ENCODE measurements at regions not wholly inside any gene's neighbourhood (a gene's known extent, or its start where the extent isn't known, plus 50 kb on each side); places are given as distances from the start of the nearest gene placed in this dataset.

- Histone ChIP-seq H3K9ac (ENCODE audit: low read length in 2 of 2) (no peak overlapping the region), H3K4me3 (ENCODE audit: low read length in 2 of 2) (no peak overlapping the region), H3K27ac (ENCODE audit: low read length) (no peak overlapping the region), H3K36me3 (ENCODE audit: control insufficient read depth in 2 of 2, insufficient read depth in 2 of 2, low read length in 2 of 2) (no peaks in the 10 kb centered on the region), H3K4me1 (ENCODE audit: control insufficient read depth, insufficient read depth, low read length) (peaks cover 20% of the 10 kb centered on the region), H3K27me3 (ENCODE audit: control insufficient read depth in 1 of 2, insufficient read depth in 2 of 2, low read length in 2 of 2) (no peaks in the 10 kb centered on the region), H3K9me3 (ENCODE audit: control insufficient read depth in 2 of 2, low read length in 2 of 2) (no peaks in the 10 kb centered on the region)
Observed at GRCh38 chr11:19605520-19606371, 106.9 kb upstream of the NAV2 start.

- H3K9me3 ChIP-seq (ENCODE audit: control insufficient read depth in 2 of 2, low read length in 2 of 2) = no peaks in the 10 kb centered on the region
- H3K4me1 ChIP-seq (ENCODE audit: control insufficient read depth, insufficient read depth, low read length) = peaks cover 20% of the 10 kb centered on the region
- no peaks in the 10 kb centered on the region for H3K36me3 ChIP-seq (ENCODE audit: control insufficient read depth in 2 of 2, insufficient read depth in 2 of 2, low read length in 2 of 2)
- H3K27ac ChIP-seq (ENCODE audit: low read length) = no peak overlapping the region
- H3K27me3 ChIP-seq (ENCODE audit: control insufficient read depth in 1 of 2, insufficient read depth in 2 of 2, low read length in 2 of 2) = no peaks in the 10 kb centered on the region
- no peak overlapping the region for H3K9ac ChIP-seq (ENCODE audit: low read length in 2 of 2)
- H3K4me3 ChIP-seq (ENCODE audit: low read length in 2 of 2) = no peak overlapping the region
Observed at GRCh38 chr11:19604679-19605375, 107.8 kb upstream of the NAV2 start.

- no peak overlapping the region for H3K27ac ChIP-seq (ENCODE audit: low read length)
- no peak overlapping the region for H3K9ac ChIP-seq (ENCODE audit: low read length in 2 of 2)
- no peaks in the 10 kb centered on the region for H3K9me3 ChIP-seq (ENCODE audit: control insufficient read depth in 2 of 2, low read length in 2 of 2)
- H3K36me3 ChIP-seq (ENCODE audit: control insufficient read depth in 2 of 2, insufficient read depth in 2 of 2, low read length in 2 of 2) = no peaks in the 10 kb centered on the region
- no peaks in the 10 kb centered on the region for H3K27me3 ChIP-seq (ENCODE audit: control insufficient read depth in 1 of 2, insufficient read depth in 2 of 2, low read length in 2 of 2)
- peaks cover 20% of the 10 kb centered on the region for H3K4me1 ChIP-seq (ENCODE audit: control insufficient read depth, insufficient read depth, low read length)
- H3K4me3 ChIP-seq (ENCODE audit: low read length in 2 of 2) = no peak overlapping the region
Observed at GRCh38 chr11:19603771-19604170, 108.9 kb upstream of the NAV2 start.

GRCh38 chr11:19602891-19603290, 109.7 kb upstream of the NAV2 start:
- Histone ChIP-seq H3K4me3 (ENCODE audit: low read length in 2 of 2) (no peak overlapping the region), H3K9me3 (ENCODE audit: control insufficient read depth in 2 of 2, low read length in 2 of 2) (no peaks in the 10 kb centered on the region), H3K36me3 (ENCODE audit: control insufficient read depth in 2 of 2, insufficient read depth in 2 of 2, low read length in 2 of 2) (no peaks in the 10 kb centered on the region), H3K9ac (ENCODE audit: low read length in 2 of 2) (no peak overlapping the region), H3K27me3 (ENCODE audit: control insufficient read depth in 1 of 2, insufficient read depth in 2 of 2, low read length in 2 of 2) (no peaks in the 10 kb centered on the region), H3K4me1 (ENCODE audit: control insufficient read depth, insufficient read depth, low read length) (peaks cover 15% of the 10 kb centered on the region), H3K27ac (ENCODE audit: low read length) (no peak overlapping the region)

- H3K4me1 ChIP-seq (ENCODE audit: control insufficient read depth, insufficient read depth, low read length) = peaks cover 12% of the 10 kb centered on the region
- no peaks in the 10 kb centered on the region for H3K36me3 ChIP-seq (ENCODE audit: control insufficient read depth in 2 of 2, insufficient read depth in 2 of 2, low read length in 2 of 2)
- no peak overlapping the region for H3K4me3 ChIP-seq (ENCODE audit: low read length in 2 of 2)
- H3K27me3 ChIP-seq (ENCODE audit: control insufficient read depth in 1 of 2, insufficient read depth in 2 of 2, low read length in 2 of 2) = no peaks in the 10 kb centered on the region
- no peak overlapping the region for H3K9ac ChIP-seq (ENCODE audit: low read length in 2 of 2)
- H3K27ac ChIP-seq (ENCODE audit: low read length) = no peak overlapping the region
- no peaks in the 10 kb centered on the region for H3K9me3 ChIP-seq (ENCODE audit: control insufficient read depth in 2 of 2, low read length in 2 of 2)
Observed at GRCh38 chr11:19602406-19602805, 110.2 kb upstream of the NAV2 start.

- Histone ChIP-seq H3K27me3 (ENCODE audit: control insufficient read depth in 1 of 2, insufficient read depth in 2 of 2, low read length in 2 of 2) (no peaks in the 10 kb centered on the region), H3K27ac (ENCODE audit: low read length) (no peak overlapping the region), H3K36me3 (ENCODE audit: control insufficient read depth in 2 of 2, insufficient read depth in 2 of 2, low read length in 2 of 2) (no peaks in the 10 kb centered on the region), H3K9ac (ENCODE audit: low read length in 2 of 2) (no peak overlapping the region), H3K4me3 (ENCODE audit: low read length in 2 of 2) (no peak overlapping the region), H3K9me3 (ENCODE audit: control insufficient read depth in 2 of 2, low read length in 2 of 2) (no peaks in the 10 kb centered on the region), H3K4me1 (ENCODE audit: control insufficient read depth, insufficient read depth, low read length) (peaks cover 17% of the 10 kb centered on the region)
Observed at GRCh38 chr11:19601235-19601634, 111.4 kb upstream of the NAV2 start.

- no peak overlapping the region for H3K27ac ChIP-seq (ENCODE audit: low read length)
Observed at GRCh38 chr11:19599681-19600080, 113.0 kb upstream of the NAV2 start.

GRCh38 chr11:19598876-19599486, 113.7 kb upstream of the NAV2 start:
- Histone ChIP-seq H3K9ac (ENCODE audit: low read length in 2 of 2) (no peak overlapping the region), H3K4me1 (ENCODE audit: control insufficient read depth, insufficient read depth, low read length) (peaks cover 17% of the 10 kb centered on the region), H3K36me3 (ENCODE audit: control insufficient read depth in 2 of 2, insufficient read depth in 2 of 2, low read length in 2 of 2) (no peaks in the 10 kb centered on the region), H3K27ac (ENCODE audit: low read length) (no peak overlapping the region), H3K4me3 (ENCODE audit: low read length in 2 of 2) (no peak overlapping the region), H3K9me3 (ENCODE audit: control insufficient read depth in 2 of 2, low read length in 2 of 2) (no peaks in the 10 kb centered on the region), H3K27me3 (ENCODE audit: control insufficient read depth in 1 of 2, insufficient read depth in 2 of 2, low read length in 2 of 2) (no peaks in the 10 kb centered on the region)

More at GRCh38 chr11:19599681-19600080, 113.0 kb upstream of the NAV2 start:
- Histone ChIP-seq H3K27me3 (ENCODE audit: control insufficient read depth in 1 of 2, insufficient read depth in 2 of 2, low read length in 2 of 2) (no peaks in the 10 kb centered on the region), H3K4me3 (ENCODE audit: low read length in 2 of 2) (no peak overlapping the region), H3K9ac (ENCODE audit: low read length in 2 of 2) (no peak overlapping the region), H3K4me1 (ENCODE audit: control insufficient read depth, insufficient read depth, low read length) (peaks cover 17% of the 10 kb centered on the region), H3K36me3 (ENCODE audit: control insufficient read depth in 2 of 2, insufficient read depth in 2 of 2, low read length in 2 of 2) (no peaks in the 10 kb centered on the region), H3K9me3 (ENCODE audit: control insufficient read depth in 2 of 2, low read length in 2 of 2) (no peaks in the 10 kb centered on the region)

- Histone ChIP-seq H3K4me3 (ENCODE audit: low read length in 2 of 2) (no peak overlapping the region), H3K4me1 (ENCODE audit: control insufficient read depth, insufficient read depth, low read length) (peaks cover 17% of the 10 kb centered on the region), H3K27me3 (ENCODE audit: control insufficient read depth in 1 of 2, insufficient read depth in 2 of 2, low read length in 2 of 2) (no peaks in the 10 kb centered on the region), H3K9me3 (ENCODE audit: control insufficient read depth in 2 of 2, low read length in 2 of 2) (no peaks in the 10 kb centered on the region), H3K27ac (ENCODE audit: low read length) (no peak overlapping the region), H3K36me3 (ENCODE audit: control insufficient read depth in 2 of 2, insufficient read depth in 2 of 2, low read length in 2 of 2) (no peaks in the 10 kb centered on the region), H3K9ac (ENCODE audit: low read length in 2 of 2) (no peak overlapping the region)
Observed at GRCh38 chr11:19598456-19598855, 114.2 kb upstream of the NAV2 start.

- no peak overlapping the region for H3K9ac ChIP-seq (ENCODE audit: low read length in 2 of 2)
- H3K36me3 ChIP-seq (ENCODE audit: control insufficient read depth in 2 of 2, insufficient read depth in 2 of 2, low read length in 2 of 2) = no peaks in the 10 kb centered on the region
- H3K4me3 ChIP-seq (ENCODE audit: low read length in 2 of 2) = no peak overlapping the region
- no peak overlapping the region for H3K27ac ChIP-seq (ENCODE audit: low read length)
- H3K9me3 ChIP-seq (ENCODE audit: control insufficient read depth in 2 of 2, low read length in 2 of 2) = no peaks in the 10 kb centered on the region
- no peaks in the 10 kb centered on the region for H3K27me3 ChIP-seq (ENCODE audit: control insufficient read depth in 1 of 2, insufficient read depth in 2 of 2, low read length in 2 of 2)
- H3K4me1 ChIP-seq (ENCODE audit: control insufficient read depth, insufficient read depth, low read length) = peaks cover 17% of the 10 kb centered on the region
Observed at GRCh38 chr11:19597876-19598275, 114.8 kb upstream of the NAV2 start.
